CD4-positive, alpha-beta T cell treated with Interleukin-6 for 4 hours (primary cell): ENCODE measurements at regions not wholly inside any gene's neighbourhood (a gene's known extent, or its start where the extent isn't known, plus 50 kb on each side); places are given as distances from the start of the nearest gene placed in this dataset.
"Not testable (repeated sequence)": the region's sequence is repeated elsewhere in the genome, so short reads cannot be mapped to it uniquely, and the experiment has no call there.

Experiments used
- DNase-seq: peaks from one replicate; pipeline ENCODE4 v3.0.0-alpha.2; 2020; ENCODE audit warnings: mixed read lengths

DNA sequence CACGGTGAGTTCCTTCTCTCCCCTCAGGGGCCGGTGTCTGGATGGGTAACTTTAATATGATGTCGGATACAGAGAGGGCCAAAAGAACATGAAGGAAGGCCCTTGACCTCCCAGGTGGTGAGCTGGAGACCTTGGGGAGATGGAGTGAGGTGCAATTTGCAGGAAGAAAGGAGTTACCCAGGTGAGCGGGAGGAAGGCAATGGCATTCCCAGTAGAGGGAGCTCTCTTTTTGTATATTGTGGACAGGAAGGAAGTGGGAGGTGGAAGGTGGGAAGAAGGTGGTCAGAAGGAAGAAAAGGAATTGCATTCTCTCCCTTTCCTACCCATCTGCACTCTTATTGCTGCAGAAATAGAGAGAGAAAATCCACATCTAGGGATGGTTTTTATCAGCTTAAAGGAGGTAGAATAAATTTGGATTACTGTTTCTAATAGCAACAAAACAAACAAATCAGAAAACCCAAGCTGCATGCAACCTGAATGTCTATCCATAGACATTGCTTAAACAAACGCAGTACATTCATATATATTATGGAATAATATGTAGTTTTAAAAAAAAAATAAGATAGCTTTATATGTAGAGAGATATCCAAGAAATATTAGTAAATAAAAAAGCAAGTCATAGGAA lies 169.0 kb upstream of the TSC22D2 start:
- no peak for DNase-seq

DNA sequence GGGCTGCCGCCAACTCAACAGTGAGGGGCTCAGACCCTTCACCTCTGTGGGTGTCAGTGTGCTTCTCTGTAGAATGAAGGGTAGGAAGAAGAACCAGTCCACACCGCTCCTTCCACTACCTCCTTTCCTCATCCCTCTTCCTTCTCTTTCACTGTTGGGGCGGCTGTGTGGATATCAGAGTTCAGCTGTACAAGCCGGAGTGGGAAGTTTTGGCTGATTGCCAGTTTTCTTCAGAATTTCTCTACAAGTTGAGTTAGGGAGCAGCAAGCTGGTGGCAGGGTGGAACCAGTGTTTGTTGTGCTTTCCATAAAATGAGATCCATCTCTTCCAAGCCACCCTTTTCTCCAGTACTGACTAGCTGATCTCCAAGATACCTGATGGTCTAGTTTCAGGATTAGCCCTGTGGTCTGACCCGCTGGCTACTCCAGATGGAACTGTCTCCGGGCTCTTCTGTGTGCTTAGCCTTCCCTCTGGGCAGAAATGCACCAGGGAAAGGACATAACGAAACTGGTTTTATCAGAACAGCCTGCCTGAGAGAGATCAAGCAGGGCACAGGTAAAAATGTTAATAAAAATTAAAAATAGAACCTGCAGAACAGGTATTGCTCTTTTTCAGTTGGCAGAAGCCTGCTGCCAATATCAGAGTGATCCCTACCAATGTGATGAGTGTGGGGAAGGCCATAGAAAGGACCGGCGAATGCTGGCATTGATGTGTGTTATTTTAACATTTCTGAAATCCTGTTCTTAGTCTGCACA lies 169.9 kb upstream of the TSC22D2 start:
- DNase-seq = no peak

DNA sequence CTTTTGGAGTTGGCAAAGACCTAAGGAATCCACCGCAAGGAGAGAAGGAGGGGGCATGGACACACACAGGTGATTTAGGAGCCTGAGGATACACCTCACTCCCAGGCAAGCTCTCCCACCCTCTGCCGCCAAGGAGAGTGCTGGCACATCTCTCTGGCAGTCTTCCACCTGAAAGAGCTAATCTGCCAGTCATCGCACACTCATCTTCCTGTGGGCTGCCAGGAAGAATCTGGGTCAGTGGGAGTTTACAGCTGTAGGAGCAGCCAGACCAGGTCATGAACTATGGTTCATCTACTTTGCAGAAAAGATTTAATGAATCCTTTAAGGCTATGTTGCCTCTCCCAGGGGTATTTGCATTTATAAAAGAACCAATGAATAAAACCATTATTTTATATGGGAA lies 170.6 kb upstream of the TSC22D2 start:
- DNase-seq = no peak

DNA sequence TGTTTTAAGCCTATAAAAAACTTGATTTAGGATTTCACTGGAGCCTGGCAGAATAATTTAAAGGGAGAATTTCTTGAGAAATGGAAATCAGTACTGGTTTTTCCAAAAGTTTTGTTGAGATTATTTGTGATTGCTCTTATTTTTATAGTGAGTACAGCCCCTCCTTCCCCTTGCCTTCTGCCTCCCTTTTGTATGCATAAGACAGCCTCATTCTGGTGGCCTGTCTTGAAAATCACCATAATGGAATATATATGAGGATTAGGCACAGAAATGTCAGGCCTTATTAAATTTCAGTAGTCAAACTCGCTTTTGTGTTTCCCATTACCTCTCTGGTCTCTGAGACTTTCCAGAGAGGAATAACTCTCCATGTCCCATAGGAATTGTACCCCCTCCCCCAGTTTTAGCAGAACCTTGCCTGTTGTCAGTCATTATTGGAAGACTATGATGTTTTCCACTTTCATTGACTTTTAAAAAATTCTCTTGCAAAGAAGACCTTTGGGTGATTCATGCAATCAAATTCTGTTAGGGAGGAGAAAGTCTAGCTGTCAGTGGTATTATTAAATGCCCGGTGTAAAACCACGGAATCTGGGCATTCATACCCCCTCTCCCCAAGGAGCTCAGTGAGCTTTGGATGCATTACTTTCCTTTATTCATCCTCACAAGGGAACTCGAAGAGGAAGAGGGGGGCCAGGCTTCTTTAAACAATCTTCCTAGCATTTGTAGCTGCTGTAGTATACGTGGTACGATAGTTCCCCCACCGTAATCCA lies 171.6 kb upstream of the TSC22D2 start:
- no peak for DNase-seq

DNA sequence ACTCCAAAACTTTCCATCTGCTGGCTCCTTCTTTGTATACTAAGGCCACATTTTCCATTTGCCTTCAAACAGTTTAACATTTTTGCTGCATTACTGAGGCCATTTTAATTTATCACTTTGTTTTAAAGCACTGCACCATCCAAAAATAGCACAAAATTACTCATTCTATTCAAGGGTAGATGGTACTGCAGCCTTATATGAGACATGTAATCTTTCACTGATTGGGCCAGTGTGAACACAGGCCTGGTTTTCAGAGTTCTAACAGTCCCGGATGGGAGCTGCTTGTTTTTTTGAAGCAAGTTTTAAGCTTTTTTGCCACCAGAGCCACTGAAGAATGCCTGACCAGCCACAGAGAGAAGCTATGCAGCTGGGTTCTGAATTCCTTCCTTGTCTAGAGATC lies 172.3 kb upstream of the TSC22D2 start:
- no peak for DNase-seq

DNA sequence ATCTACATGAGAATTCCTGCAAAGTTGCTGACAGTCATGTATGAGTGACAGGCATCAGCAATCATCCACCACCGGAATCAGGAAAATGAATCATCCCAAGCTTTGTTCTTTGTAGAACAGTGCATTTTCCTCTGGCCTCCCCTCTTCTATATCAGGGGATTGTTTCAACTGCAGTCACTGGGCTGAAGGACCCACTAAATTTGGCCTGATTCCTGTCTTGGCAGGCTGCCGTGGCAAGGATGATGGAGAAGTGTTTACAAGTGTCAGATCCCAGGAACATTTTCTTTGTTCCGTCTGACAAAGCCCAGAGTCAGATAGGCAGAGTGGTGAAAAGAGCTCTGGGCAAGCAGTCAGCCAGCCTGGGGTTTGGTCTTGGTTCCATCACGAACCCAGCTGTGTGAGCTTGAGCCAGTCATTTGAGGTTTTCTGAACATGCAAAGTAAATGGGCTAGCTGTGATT lies 175.1 kb upstream of the TSC22D2 start:
- no peak for DNase-seq

DNA sequence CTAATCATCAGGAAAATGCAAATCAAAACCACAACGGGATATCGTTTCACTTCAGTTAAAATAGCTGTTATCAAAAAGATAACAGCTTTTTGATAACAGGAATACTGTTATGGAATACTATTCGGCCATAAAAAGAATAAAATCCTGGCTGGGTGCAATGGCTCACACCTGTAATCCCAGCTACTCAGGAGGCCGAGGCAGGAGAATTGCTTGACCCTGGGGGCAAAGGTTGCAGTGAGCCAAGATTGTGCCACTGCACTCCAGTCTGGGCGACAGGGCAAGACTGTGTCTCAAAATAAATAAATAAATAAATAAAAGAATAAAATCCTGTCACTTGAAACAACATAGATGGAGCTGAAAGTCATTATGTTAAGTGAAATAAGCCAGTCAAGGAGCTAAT lies 178.1 kb upstream of the TSC22D2 start:
- no peak for DNase-seq

DNA sequence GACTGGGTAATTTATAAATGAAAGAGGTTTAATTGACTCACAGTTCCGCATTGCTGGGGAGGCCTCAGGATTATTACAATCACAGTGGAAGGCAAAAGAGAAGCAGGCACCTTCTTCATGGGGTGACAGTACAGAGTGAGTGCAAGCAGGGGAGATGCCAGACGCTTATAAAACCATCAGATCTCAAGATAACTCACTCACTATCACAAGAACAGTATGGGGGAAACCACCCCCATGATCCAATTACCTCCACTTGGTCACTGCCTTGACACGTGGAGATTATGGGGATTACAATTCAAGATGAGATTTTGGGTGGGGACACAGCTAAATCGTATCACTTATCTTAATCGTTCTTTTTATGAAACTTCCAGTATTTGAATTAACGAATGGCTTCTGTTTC lies 179.5 kb upstream of the TSC22D2 start:
- DNase-seq = not testable (repeated sequence)

DNA sequence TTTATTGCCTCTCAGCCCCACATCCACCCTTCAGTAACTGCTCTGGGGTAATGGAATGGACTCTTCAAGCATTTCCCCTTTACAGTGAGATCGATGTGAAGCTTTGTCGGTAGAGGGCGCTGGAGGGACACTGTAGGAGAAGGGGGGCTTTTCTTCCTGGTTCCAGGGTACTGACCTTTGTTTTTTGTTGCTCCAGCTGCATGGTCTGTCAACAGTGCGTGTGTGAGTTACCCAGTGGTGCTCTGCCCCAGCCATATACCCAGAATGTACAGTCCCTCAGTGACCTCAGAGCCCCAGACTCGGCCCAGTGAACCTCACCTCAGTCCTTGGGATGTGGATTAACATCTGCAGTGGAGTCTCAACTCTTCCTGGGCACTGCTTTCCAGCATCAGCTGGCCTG lies 180.3 kb upstream of the TSC22D2 start:
- DNase-seq = peak; percentile 12

DNA sequence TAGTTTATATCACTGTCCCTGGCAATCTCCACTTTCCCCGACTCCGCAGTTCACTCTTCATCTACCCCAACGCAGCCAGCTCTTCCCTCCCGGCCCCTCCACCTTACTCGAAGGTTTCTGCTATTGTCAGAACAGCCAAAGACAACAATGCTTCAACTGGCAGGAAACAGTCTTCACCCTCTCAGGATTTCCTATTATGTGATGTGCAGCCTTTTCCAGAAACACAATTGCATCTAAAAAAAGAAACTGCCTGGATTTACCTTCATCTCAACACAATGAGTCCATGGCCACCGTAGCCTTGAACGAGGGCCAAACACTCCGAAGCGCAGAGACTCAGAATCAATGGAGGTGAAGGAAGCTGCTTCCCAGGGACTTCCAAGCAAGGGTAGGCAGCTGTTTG lies 182.1 kb upstream of the TSC22D2 start:
- DNase-seq = no peak

DNA sequence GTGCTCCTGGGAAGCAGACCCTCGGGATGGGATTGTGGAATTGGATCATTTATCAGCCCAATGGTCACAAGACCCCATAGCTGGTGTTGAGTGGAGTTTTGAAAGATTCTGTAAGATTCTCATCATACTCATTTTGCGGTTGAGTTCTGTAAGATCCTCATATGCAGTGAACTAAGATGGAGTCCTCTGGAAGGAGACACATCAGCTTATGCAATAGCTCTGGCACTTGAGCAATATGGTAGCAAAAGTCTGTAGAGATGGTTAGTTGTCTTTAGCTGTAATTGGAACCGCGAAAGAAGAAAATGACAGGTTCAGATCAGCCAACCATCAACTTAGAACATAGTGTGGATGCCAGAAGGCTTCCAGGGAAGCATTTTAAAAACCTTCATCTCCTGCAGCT lies 184.5 kb upstream of the TSC22D2 start:
- no peak for DNase-seq

DNA sequence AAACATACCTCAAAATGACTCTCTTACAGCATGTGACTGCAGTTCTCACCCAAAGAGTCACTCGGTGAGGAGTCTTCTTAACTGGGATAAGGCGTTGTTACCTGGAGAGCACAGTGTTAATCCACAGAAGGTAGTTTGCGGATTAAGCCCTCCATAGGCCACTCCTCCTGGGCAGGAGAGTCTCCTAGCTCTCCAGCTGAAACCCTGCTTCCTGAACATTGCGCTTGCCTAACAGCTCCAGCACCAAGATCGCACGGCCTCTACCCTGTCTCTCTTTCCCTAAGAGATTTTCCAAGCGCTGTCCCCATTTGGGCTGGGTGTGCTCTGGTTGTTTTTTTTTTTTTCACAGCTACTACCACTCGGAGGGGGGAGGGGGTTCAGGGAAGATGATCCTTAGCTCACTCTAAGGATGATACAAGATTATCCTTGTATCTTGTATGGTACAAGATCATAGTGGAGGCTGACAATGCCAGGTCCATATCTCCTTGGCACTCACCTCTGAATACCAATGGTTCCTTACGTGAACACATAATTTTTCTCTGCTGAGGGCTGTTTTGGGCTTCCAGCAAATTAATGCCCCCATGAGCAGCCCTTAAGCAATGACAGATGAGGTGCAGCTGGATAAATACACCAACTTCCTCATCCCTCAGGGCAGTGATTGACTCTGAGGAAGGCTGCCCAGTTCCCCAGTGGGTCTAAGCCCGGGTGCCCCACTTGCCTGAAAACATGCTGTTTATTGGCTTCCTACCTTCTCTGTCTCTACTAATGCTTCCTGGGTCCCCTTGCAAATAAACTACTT lies 185.2 kb upstream of the TSC22D2 start:
- DNase-seq = no peak

DNA sequence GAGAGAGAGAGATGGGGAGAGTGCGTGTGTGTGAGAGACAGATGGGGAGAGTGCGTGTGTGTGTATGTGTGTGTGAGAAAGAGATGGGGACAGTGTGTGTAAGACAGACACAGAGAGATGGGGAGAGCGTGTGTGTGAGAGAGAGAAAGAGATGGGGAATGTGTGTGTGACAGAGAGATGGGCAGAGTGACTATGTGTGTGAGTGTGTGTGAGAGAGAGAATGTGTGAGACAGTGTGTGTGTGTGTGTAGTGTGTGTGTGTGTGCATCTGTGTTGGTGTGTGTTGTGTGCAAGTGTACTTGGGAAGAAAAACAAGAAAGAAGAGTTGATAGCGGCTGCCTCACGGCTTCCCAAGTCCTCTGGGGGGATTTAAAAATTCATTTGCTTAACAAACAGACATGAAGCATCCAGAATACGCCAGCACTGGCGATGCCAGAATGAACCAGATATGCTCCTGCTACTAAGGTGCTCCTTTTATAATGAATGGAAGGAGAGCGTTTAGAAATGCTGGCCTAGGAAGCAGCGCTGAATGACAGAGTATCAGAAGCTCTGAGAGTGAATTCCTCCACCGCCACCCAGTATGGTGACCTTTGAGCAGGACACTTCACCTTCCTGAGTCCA lies 186.1 kb upstream of the TSC22D2 start:
- DNase-seq = no peak

DNA sequence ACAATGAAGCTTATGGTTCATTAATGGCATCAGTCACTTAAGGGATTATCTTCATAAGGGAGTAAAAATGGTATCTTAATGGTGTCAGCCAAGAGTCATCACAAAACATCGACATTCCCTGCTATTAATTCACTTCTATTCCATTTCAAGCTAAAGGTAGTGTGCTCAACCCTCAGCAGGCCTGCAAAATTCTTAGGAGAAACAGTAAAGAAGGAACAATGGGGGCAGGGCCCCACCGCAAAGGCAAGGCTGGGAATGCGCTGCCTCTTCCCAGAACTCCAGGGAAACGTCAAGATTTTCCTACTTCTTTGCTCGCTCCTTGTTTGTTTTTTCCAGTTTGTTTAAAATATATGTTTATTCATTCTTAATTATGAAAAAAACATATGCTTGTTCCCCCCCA lies 187.3 kb upstream of the TSC22D2 start:
- no peak for DNase-seq

DNA sequence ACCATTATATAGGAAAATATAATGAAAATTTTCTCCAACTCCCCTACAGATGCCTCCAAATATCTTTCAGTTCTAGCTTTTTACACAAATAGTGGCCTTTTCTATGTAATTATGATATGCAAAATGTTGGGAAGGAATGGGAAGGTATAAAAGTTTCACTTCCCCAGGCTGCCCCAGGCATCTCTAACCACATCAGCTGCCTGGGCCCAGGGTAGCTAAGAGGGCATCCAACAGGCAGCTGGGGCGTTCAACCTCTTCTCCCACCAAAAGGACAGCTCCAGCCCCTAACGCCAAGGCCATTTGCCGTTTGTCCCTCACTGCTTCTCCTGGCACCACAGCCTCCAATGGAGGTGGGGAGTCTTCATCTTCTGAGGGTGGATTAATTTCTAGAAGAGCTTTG lies 188.1 kb upstream of the TSC22D2 start:
- no peak for DNase-seq

DNA sequence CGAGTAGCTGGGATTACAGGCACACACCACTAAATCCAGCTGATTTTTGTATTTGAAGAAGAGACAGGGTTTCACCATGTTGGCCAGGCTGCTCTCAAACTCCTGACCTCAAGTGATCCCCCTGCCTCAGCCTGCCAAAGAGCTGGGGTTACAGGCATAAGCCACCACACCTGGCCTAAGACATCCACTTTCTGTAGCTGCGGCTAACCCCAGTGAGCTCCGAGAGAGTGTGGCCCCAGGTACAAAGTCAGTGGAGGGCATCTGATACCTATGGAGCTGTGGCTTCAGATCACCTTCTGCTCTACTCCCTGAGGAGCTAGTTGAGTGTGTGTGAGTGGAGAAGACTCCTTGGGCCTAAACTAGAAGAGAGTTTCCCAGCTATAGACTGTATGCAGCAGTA lies 189.3 kb upstream of the TSC22D2 start:
- no peak for DNase-seq

DNA sequence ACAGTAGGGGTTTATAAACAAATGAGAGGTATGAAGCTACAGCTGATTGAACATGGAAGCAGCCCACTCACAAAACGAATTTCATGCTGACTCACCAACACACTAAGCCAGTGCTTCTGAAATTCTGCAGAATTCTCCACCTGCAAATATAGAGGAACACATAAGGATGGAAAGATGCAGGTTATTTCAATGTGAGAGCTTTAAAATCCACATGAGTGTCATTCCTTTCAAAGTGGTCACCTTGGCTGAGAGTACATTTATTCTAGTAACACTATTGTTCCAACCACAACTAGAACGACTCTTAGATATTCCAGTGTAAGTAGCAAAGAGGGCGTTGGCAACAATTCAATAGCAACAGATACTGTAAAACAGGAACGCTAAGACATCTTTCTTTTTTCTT lies 189.9 kb upstream of the TSC22D2 start:
- DNase-seq = no peak

DNA sequence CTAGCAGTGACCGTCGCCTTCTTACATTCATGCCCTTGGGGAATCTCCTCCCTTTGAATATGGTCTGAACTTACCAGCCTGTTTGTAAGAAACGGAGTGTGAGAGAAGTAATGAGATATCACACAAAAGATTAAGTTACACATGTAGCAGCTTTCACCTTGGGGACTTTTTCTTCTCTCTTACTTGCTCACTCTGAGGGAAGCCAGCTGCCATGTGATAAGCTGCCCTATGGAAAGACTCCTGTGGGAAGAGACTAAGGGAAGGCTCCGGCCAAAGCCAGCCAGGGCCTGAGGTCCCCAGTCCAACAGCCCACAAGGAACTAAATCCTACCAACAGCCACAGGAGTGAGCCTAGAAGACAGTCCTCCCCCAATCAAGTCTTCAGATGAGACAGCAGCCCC lies 190.4 kb upstream of the TSC22D2 start:
- no peak for DNase-seq

DNA sequence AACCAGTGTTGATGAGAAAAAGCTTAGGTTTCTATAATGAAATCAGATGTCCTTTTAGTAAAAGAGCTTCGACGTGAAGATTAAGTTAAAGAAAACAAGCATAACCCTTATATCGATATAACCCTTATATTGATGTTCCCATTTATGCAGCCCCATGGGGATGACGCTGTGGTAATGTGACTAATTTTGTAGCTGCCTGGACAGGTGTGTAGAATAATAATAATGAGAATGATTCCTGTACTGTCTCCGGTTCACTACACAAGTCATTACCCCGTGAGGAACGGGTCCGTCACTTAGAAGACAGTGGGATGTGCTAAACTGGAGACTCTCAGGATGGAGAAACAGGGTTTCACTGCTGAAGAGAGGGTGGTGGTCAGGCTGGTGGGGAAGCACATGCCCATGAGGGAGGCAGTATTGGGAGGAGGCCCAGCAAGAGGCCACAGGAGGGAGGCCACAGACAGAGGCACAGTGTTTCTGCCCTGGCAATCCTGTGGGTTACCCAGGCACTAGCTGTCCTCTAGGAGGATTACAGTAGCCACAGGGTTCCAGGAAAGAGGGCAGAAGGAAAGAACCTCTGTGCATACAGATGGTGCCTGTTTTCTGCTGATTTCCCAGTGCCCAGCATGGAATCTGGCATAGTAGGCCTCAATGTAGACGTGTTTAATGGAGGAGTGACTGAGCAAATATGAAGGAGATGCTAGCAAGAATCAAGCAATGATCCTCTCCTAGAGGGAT lies 191.1 kb upstream of the TSC22D2 start:
- DNase-seq = no peak

DNA sequence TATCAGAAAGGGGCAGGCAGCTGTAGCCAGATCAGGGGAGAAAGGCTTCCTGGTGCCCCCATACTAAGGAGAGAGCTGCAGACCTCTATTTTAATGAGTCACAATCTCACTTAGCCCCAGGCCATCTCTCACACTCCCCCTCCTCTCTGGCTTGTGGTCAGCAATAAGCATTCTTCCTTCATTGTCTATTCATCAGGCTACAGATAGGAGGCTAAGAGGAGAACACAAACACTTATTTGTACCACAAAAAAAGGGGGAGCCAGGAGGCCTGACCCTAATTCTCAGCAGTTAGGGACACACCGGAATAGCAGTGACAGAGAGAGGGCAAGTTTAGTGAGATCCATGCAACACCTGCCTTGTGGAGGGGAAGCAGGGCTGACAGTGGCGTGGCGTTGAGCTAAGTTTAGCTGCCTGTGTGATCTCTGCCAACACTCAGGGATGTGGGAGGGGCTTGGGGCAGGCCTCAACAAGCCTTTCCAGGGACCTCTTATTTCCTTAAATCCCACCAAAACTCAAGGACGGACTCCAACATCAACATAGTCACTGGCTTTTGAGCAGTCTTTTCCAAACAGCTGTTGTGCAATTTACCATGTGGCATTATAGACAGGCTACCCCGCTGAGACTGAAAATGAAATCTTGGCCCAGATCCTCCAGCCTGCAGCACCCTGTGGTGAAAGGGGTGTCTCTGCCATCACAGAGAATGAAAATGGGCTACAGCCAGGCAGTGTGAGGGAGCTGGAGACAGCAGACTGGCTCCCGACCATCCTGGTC lies 191.9 kb upstream of the TSC22D2 start:
- no peak for DNase-seq

DNA sequence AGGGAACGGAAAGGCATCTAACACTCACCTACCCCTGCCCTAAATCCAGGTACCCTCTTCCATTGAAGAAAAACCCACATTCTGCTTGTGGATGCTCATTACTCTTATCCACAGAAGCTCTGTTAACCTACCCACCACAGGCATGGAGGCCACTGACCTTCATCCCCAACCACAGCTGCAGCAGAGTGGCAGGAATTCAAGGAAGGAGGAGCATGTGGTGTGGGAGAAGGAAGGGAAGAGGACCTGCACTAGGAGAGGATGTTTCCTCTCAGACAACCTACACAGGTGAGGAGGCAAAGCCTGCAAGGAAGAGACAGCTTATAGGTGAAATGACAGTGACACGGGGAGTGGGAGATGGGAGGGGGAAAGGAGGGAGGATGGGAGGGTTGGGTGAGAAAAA lies 192.5 kb upstream of the TSC22D2 start:
- no peak for DNase-seq
